Erythroblast (primary cell): ENCODE measurements at regions not wholly inside any gene's neighbourhood (a gene's known extent, or its start where the extent isn't known, plus 50 kb on each side); places are given as distances from the start of the nearest gene placed in this dataset.

Experiments
- GATA1 ChIP-seq: IDR thresholded peaks from 2 replicates; pipeline ENCODE4 v1.6.1; 2011; ENCODE audit warnings: low read depth, mild to moderate bottlenecking, control low read depth, low read length, moderate library complexity
- POLR2A ChIP-seq: IDR thresholded peaks from 2 replicates; pipeline ENCODE4 v1.6.1; 2011; ENCODE audit warnings: mild to moderate bottlenecking, low read length

- TF ChIP-seq POLR2A (no peak), GATA1 (no peak)
Observed at GRCh38 chr10:2210088-2210487, 472.8 kb upstream of the ADARB2 start.
